CD14-positive monocyte (primary cell): ENCODE measurements at regions not wholly inside any gene's neighbourhood (a gene's known extent, or its start where the extent isn't known, plus 50 kb on each side); places are given as distances from the start of the nearest gene placed in this dataset.
A peak's percentile ranks its signal among the peaks of the same experiment; 100 is the strongest.

ENCODE experiments used
- DNase-seq, 3 donors: peaks; one replicate each; pipeline ENCODE4 v3.0.0-alpha.2; 2011 to 2022
- H2AFZ ChIP-seq: 2 replicates; pipeline ENCODE4 v1.6.0; 2012; ENCODE audit warnings: mild to moderate bottlenecking, low read depth, low read length, inconsistent platforms; ENCODE audit not compliant: insufficient read depth, poor library complexity, severe bottlenecking
- H3K27ac ChIP-seq, 2 donors: 1 replicate in 1 of 2; 2 replicates in 1 of 2; pipeline ENCODE4 v1.5.1; 2012 to 2013; ENCODE audit warnings: low read length in 2 of 2, control low read depth in 1 of 2, inconsistent platforms in 1 of 2, low read depth in 1 of 2, mild to moderate bottlenecking in 1 of 2
- H3K27me3 ChIP-seq, 2 donors: one replicate each; pipeline versions ENCODE4 v1.6.0 to v1.6.1; 2011 to 2013; ENCODE audit warnings: low read length in 2 of 2; ENCODE audit not compliant: control insufficient read depth in 2 of 2, insufficient read depth in 2 of 2
- H3K36me3 ChIP-seq, 2 donors: replicated peaks in 1 of 2; 1 replicate in 1 of 2; 2 replicates in 1 of 2; pipeline versions ENCODE4 v1.5.1 to v1.6.1; 2012 to 2013; ENCODE audit warnings: low read length in 2 of 2, control low read depth in 1 of 2, inconsistent platforms in 1 of 2, mild to moderate bottlenecking in 1 of 2; ENCODE audit not compliant: insufficient read depth in 2 of 2, control insufficient read depth in 1 of 2
- H3K4me1 ChIP-seq, 2 donors: 1 replicate in 1 of 2; 2 replicates in 1 of 2; pipeline versions ENCODE4 v1.5.1 to v1.6.1; 2012 to 2013; ENCODE audit warnings: low read length in 2 of 2, control low read depth in 1 of 2, inconsistent platforms in 1 of 2, mild to moderate bottlenecking in 1 of 2, moderate library complexity in 1 of 2; ENCODE audit not compliant: insufficient read depth in 2 of 2, control insufficient read depth in 1 of 2
- H3K4me2 ChIP-seq: replicated peaks from 2 replicates; pipeline ENCODE3; 2012; ENCODE audit warnings: low read length, moderate library complexity, mild to moderate bottlenecking; ENCODE audit not compliant: poor library complexity, severe bottlenecking; ENCODE audit errors: extremely low read depth
- H3K4me3 ChIP-seq, 3 experiments: fragments of 200-600 bp in 1 of 3; sonication (generic) in 1 of 3; replicated peaks in 1 of 3; 1 replicate in 2 of 3; 2 replicates in 1 of 3; pipeline ENCODE4 v1.5.1; 2011 to 2013; ENCODE audit warnings: low read length in 3 of 3, mild to moderate bottlenecking in 3 of 3, control low read depth in 2 of 3, low read depth in 2 of 3, inconsistent platforms in 1 of 3, moderate library complexity in 1 of 3
- H3K79me2 ChIP-seq: 2 replicates; pipeline ENCODE4 v1.6.0; 2012; ENCODE audit warnings: mild to moderate bottlenecking, control low read depth, inconsistent platforms, low read length, moderate library complexity; ENCODE audit not compliant: insufficient read depth
- H3K9ac ChIP-seq: 2 replicates; pipeline ENCODE4 v1.6.0; 2017; ENCODE audit warnings: low read length, mild to moderate bottlenecking; ENCODE audit not compliant: insufficient read depth, poor library complexity, severe bottlenecking
- H3K9me3 ChIP-seq, 2 donors: replicated peaks in 1 of 2; 1 replicate in 1 of 2; 2 replicates in 1 of 2; pipeline versions ENCODE4 v1.5.1 to v1.6.1; 2012 to 2013; ENCODE audit warnings: low read length in 2 of 2, control low read depth in 1 of 2; ENCODE audit not compliant: control insufficient read depth in 1 of 2, insufficient read depth in 1 of 2
- H4K20me1 ChIP-seq: 2 replicates; pipeline ENCODE4 v1.6.0; 2012; ENCODE audit warnings: mild to moderate bottlenecking, low read length, control low read depth, moderate library complexity; ENCODE audit not compliant: insufficient read depth
- H3K27ac Mint-ChIP-seq, 7 donors: one replicate each; pipeline ENCODE4 v1.8.0; 2020; ENCODE audit warnings: mild to moderate bottlenecking in 7 of 7, mixed read lengths in 7 of 7, moderate library complexity in 6 of 7, inconsistent platforms in 2 of 7
- H3K27me3 Mint-ChIP-seq, 3 donors: one replicate each; pipeline ENCODE4 v1.8.0; 2021 to 2022; ENCODE audit warnings: low read depth in 3 of 3, mild to moderate bottlenecking in 3 of 3, mixed read lengths in 3 of 3, moderate library complexity in 3 of 3, inconsistent platforms in 1 of 3
- H3K36me3 Mint-ChIP-seq, 2 donors: one replicate each; pipeline ENCODE4 v1.8.0; 2020; ENCODE audit warnings: mixed read lengths in 2 of 2, inconsistent platforms in 1 of 2, mild to moderate bottlenecking in 1 of 2
- H3K4me1 Mint-ChIP-seq: one replicate; pipeline ENCODE4 v1.8.0; 2020; ENCODE audit warnings: mild to moderate bottlenecking, mixed read lengths
- H3K4me3 Mint-ChIP-seq, 2 donors: one replicate each; pipeline ENCODE4 v1.8.0; 2020; ENCODE audit warnings: mild to moderate bottlenecking in 2 of 2, mixed read lengths in 2 of 2, moderate library complexity in 1 of 2
- H3K9me3 Mint-ChIP-seq, 7 donors: one replicate each; pipeline ENCODE4 v1.8.0; 2020 to 2022; ENCODE audit warnings: mixed read lengths in 7 of 7, mild to moderate bottlenecking in 6 of 7, moderate library complexity in 6 of 7, inconsistent platforms in 2 of 7
- WGBS: methylation state at CpG from one replicate; pipeline ENCODE4 v1.1.5; 2013; ENCODE audit warnings: missing lambda C conversion rate; ENCODE audit not compliant: insufficient coverage; 5-methylcytosine and 5-hydroxymethylcytosine counted together
- intact Hi-C, 2 donors: fragments of 100-400 bp; cut with micrococcal nuclease; formaldehyde crosslinking; loops; one replicate each; pipeline versions ENCODE4 v1.15.0 to v1.15.1; 2023
- TF ChIP-seq, protein P1 (sequence below): fragments of 200-600 bp; IDR thresholded peaks from one replicate; pipeline ENCODE4 v1.8.0; 2022; ENCODE audit warnings: antibody characterized with exemption, mild to moderate bottlenecking

DNA sequence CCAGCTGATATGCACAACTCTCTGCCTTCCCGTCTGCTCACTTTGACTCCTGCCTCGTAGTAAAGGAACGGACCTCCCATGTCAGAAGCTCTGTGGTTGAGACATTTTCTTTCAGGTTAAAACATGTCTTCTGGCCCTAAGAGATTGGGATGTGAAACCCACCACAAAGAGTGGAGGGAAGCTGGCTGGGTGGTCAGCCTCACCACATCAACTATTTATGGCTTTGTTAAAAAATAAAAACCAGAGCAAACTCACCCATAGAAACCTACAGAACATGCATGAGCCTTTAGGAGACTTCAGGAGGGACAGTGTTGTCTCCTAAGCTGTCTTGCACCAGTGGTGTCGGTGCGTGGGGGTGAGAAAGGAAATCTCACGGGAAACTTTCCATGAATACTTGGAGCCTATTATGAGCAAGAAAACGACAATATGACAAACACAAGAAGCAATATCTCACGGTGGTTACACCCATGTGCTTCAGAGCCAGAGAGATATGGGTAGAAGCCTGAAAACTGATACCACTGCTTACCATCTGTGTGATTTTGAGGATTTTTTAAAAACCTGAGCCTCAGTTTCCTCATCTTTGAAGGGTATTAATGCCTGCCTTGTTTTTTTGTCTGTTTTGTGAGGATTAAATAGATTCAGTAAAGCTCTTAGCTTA is 61.7 kb upstream of the XYLT1 start:
- intact Hi-C loops = no loop called here
- peaks cover 4% of the 10 kb centered on the region for H3K4me1 Mint-ChIP-seq
- no peak for DNase-seq
- peaks cover 1 to 11% (median 5%) of the 10 kb centered on the region in 7 donors for H3K9me3 Mint-ChIP-seq
- peak overlapping the region in 1 of 2 donors; percentile 13 for H3K4me3 Mint-ChIP-seq
- Histone ChIP-seq H3K4me3 (no peak overlapping the region), H2AFZ (no peak overlapping the region), H3K36me3 (no peaks in the 10 kb centered on the region), H4K20me1 (no peaks in the 10 kb centered on the region), H3K79me2 (no peaks in the 10 kb centered on the region), H3K4me2 (no peak overlapping the region), H3K9me3 (peaks cover 0 to 4% of the 10 kb centered on the region in 2 donors), H3K27ac (no peak overlapping the region), H3K27me3 (peaks cover 0 to 2% of the 10 kb centered on the region in 2 donors), H3K9ac (no peak overlapping the region), H3K4me1 (no peaks in the 10 kb centered on the region)
- H3K27ac Mint-ChIP-seq = no peak overlapping the region
- peaks cover 5 to 15% (median 5%) of the 10 kb centered on the region in 3 donors for H3K27me3 Mint-ChIP-seq
- no peaks in the 10 kb centered on the region for H3K36me3 Mint-ChIP-seq
- 68% methylated on average over 3 of the region's 8 CpGs for WGBS
- TF ChIP-seq, protein P1, sequence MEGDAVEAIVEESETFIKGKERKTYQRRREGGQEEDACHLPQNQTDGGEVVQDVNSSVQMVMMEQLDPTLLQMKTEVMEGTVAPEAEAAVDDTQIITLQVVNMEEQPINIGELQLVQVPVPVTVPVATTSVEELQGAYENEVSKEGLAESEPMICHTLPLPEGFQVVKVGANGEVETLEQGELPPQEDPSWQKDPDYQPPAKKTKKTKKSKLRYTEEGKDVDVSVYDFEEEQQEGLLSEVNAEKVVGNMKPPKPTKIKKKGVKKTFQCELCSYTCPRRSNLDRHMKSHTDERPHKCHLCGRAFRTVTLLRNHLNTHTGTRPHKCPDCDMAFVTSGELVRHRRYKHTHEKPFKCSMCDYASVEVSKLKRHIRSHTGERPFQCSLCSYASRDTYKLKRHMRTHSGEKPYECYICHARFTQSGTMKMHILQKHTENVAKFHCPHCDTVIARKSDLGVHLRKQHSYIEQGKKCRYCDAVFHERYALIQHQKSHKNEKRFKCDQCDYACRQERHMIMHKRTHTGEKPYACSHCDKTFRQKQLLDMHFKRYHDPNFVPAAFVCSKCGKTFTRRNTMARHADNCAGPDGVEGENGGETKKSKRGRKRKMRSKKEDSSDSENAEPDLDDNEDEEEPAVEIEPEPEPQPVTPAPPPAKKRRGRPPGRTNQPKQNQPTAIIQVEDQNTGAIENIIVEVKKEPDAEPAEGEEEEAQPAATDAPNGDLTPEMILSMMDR = no peak

- Mint-ChIP-seq H3K27me3 (peaks cover 5 to 15% (median 7%) of the 10 kb centered on the region in 3 donors), H3K4me3 (peak overlapping the region; percentile 28 to 53), H3K4me1 (peaks cover 7% of the 10 kb centered on the region), H3K9me3 (peaks cover 1 to 11% (median 5%) of the 10 kb centered on the region in 7 donors), H3K36me3 (no peaks in the 10 kb centered on the region), H3K27ac (no peak overlapping the region)
- DNase-seq = no peak
- H4K20me1 ChIP-seq = no peaks in the 10 kb centered on the region
- no peaks in the 10 kb centered on the region for H3K4me1 ChIP-seq
- H3K9ac ChIP-seq = no peak overlapping the region
- H3K27me3 ChIP-seq = peaks cover 0 to 2% of the 10 kb centered on the region in 2 donors
- no peak overlapping the region for H3K27ac ChIP-seq
- H3K79me2 ChIP-seq = no peaks in the 10 kb centered on the region
- H3K4me3 ChIP-seq = peak overlapping the region in 1 of 3 experiments; percentile 24
- TF ChIP-seq, protein P1 = no peak
- H2AFZ ChIP-seq = no peak overlapping the region
- intact Hi-C loops = no loop called here
- WGBS = 53% methylated on average over 2 of the region's 6 CpGs
- peaks cover 0 to 4% of the 10 kb centered on the region in 2 donors for H3K9me3 ChIP-seq
- peak overlapping the region; percentile 27 for H3K4me2 ChIP-seq
- H3K36me3 ChIP-seq = no peaks in the 10 kb centered on the region
These were observed 59.4 kb upstream of the XYLT1 start for GRCh38 chr16:17529982-17530760.
